ENCODE measurements at regions not wholly inside any gene's neighbourhood (a gene's known extent, or its start where the extent isn't known, plus 50 kb on each side); places are given as distances from the start of the nearest gene placed in this dataset.

DNA sequence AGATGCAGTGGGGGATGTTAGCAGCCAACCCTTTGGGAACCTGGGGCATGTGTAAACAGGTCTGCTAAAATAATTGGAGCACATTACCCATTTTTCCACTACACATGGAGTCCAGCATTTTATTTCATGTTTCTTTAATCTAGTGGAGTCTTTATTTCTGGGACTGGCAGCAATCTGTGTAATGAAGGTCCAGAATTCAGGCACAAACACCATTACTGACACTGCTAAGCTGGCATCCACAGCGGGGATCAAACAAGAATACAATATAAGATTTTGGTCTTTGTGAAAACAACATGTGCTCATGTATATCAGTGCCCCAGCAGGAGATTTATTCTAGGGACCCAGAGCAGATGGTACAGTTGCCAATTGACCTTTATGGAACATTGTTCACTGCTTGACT is 1587.0 kb upstream of the PRR20A start:
- Histone ChIP-seq H4K8ac (ENCODE audit: extremely low read depth, insufficient read depth, low read length) (no peak overlapping the region), H2BK5ac (ENCODE audit: low read depth, low read length) (no peak overlapping the region), H2BK15ac (ENCODE audit: low read length) (no peak overlapping the region), H3K14ac (ENCODE audit: insufficient read length) (no peak overlapping the region), H3K18ac (ENCODE audit: extremely low read depth, low read length) (no peak overlapping the region), H3K56ac (replicated peaks; ENCODE audit: insufficient read length, low read depth, low read length) (no peak overlapping the region), H3K36me3 (ENCODE audit: control insufficient read depth in 2 of 4, insufficient read depth in 4 of 4, low read length in 3 of 4) (peaks cover 2 to 31% (median 13%) of the 10 kb centered on the region in 4 experiments; a peak in 3 of 8 replicates), H3K79me1 (ENCODE audit: low read depth, low read length) (no peaks in the 10 kb centered on the region), H4K5ac (ENCODE audit: insufficient read length, low read depth, low read length) (no peak overlapping the region), H2BK20ac (ENCODE audit: low read length) (no peak overlapping the region), H3K9ac (replicated peaks in 1 of 4; ENCODE audit: extremely low read depth in 1 of 4, low read depth in 3 of 4, low read length in 3 of 4) (no peak overlapping the region), H3K4me2 (ENCODE audit: insufficient read depth in 1 of 2, low read depth in 2 of 2, low read length in 2 of 2) (no peak overlapping the region), H2AFZ (ENCODE audit: low read length) (no peak overlapping the region), H3K4me3 (ENCODE audit: extremely low read depth in 1 of 4, insufficient read depth in 2 of 4, low read depth in 3 of 4, low read length in 4 of 4) (no peak overlapping the region), H3K27me3 (replicated peaks in 1 of 4; ENCODE audit: control insufficient read depth in 3 of 4, extremely low read depth in 1 of 4, insufficient read depth in 3 of 4, low read length in 3 of 4) (no peaks in the 10 kb centered on the region), H3K4me1 (replicated peaks in 1 of 4; ENCODE audit: control insufficient read depth in 3 of 4, insufficient read depth in 4 of 4, low read length in 3 of 4) (no peaks in the 10 kb centered on the region), H2BK120ac (replicated peaks; ENCODE audit: low read depth, low read length) (no peak overlapping the region), H2AK5ac (ENCODE audit: low read depth, low read length) (no peak overlapping the region), H3K4ac (replicated peaks; ENCODE audit: insufficient read length, low read depth, low read length) (no peak overlapping the region), H4K20me1 (replicated peaks in 1 of 2; ENCODE audit: control insufficient read depth in 1 of 2, insufficient read depth in 2 of 2, low read length in 2 of 2) (peaks cover 0 to 2% of the 10 kb centered on the region in 2 experiments), H3K79me2 (ENCODE audit: control insufficient read depth in 1 of 2, insufficient read depth in 2 of 2, low read length in 2 of 2) (no peaks in the 10 kb centered on the region), H3K27ac (ENCODE audit: low read depth, low read length) (no peak overlapping the region), H4K91ac (replicated peaks; ENCODE audit: insufficient read length, low read length) (no peak overlapping the region), H2BK12ac (ENCODE audit: low read depth, low read length) (no peak overlapping the region), H3K23ac (ENCODE audit: insufficient read length) (no peak overlapping the region), H3K9me3 (ENCODE audit: insufficient read depth in 2 of 2, low read depth in 1 of 2, low read length in 1 of 2) (peaks cover 20 to 22% of the 10 kb centered on the region in 2 experiments), H3K23me2 (ENCODE audit: low read depth, low read length) (no peaks in the 10 kb centered on the region)
- FAIRE-seq (no peak), DNase-seq (ENCODE audit: low read depth in 1 of 2, low spot score in 2 of 2) (no peak)
- POLR2A ChIA-PET (ENCODE audit: partially characterized antibody): interaction anchor here (0.9 to 1.3 kb wide), 4 partner anchors 8 to 23 kb away, joined by 3 read pairs; no protein-coding TSS in a partner anchor
- CTCF ChIA-PET (ENCODE audit: partially characterized antibody): no interaction called here
- WGBS, 2 experiments (ENCODE audit: extremely low coverage in 1 of 2, insufficient coverage in 1 of 2, insufficient read length in 1 of 2, insufficient replicate concordance in 2 of 2, low coverage in 1 of 2, low lambda C conversion rate in 2 of 2, missing lambda C conversion rate in 1 of 2): 85% methylated on average over 1 of the region's 1 CpG; no CpG with 5 or more reads in 1 of the 2 experiments
- TF ChIP-seq, protein P1, sequence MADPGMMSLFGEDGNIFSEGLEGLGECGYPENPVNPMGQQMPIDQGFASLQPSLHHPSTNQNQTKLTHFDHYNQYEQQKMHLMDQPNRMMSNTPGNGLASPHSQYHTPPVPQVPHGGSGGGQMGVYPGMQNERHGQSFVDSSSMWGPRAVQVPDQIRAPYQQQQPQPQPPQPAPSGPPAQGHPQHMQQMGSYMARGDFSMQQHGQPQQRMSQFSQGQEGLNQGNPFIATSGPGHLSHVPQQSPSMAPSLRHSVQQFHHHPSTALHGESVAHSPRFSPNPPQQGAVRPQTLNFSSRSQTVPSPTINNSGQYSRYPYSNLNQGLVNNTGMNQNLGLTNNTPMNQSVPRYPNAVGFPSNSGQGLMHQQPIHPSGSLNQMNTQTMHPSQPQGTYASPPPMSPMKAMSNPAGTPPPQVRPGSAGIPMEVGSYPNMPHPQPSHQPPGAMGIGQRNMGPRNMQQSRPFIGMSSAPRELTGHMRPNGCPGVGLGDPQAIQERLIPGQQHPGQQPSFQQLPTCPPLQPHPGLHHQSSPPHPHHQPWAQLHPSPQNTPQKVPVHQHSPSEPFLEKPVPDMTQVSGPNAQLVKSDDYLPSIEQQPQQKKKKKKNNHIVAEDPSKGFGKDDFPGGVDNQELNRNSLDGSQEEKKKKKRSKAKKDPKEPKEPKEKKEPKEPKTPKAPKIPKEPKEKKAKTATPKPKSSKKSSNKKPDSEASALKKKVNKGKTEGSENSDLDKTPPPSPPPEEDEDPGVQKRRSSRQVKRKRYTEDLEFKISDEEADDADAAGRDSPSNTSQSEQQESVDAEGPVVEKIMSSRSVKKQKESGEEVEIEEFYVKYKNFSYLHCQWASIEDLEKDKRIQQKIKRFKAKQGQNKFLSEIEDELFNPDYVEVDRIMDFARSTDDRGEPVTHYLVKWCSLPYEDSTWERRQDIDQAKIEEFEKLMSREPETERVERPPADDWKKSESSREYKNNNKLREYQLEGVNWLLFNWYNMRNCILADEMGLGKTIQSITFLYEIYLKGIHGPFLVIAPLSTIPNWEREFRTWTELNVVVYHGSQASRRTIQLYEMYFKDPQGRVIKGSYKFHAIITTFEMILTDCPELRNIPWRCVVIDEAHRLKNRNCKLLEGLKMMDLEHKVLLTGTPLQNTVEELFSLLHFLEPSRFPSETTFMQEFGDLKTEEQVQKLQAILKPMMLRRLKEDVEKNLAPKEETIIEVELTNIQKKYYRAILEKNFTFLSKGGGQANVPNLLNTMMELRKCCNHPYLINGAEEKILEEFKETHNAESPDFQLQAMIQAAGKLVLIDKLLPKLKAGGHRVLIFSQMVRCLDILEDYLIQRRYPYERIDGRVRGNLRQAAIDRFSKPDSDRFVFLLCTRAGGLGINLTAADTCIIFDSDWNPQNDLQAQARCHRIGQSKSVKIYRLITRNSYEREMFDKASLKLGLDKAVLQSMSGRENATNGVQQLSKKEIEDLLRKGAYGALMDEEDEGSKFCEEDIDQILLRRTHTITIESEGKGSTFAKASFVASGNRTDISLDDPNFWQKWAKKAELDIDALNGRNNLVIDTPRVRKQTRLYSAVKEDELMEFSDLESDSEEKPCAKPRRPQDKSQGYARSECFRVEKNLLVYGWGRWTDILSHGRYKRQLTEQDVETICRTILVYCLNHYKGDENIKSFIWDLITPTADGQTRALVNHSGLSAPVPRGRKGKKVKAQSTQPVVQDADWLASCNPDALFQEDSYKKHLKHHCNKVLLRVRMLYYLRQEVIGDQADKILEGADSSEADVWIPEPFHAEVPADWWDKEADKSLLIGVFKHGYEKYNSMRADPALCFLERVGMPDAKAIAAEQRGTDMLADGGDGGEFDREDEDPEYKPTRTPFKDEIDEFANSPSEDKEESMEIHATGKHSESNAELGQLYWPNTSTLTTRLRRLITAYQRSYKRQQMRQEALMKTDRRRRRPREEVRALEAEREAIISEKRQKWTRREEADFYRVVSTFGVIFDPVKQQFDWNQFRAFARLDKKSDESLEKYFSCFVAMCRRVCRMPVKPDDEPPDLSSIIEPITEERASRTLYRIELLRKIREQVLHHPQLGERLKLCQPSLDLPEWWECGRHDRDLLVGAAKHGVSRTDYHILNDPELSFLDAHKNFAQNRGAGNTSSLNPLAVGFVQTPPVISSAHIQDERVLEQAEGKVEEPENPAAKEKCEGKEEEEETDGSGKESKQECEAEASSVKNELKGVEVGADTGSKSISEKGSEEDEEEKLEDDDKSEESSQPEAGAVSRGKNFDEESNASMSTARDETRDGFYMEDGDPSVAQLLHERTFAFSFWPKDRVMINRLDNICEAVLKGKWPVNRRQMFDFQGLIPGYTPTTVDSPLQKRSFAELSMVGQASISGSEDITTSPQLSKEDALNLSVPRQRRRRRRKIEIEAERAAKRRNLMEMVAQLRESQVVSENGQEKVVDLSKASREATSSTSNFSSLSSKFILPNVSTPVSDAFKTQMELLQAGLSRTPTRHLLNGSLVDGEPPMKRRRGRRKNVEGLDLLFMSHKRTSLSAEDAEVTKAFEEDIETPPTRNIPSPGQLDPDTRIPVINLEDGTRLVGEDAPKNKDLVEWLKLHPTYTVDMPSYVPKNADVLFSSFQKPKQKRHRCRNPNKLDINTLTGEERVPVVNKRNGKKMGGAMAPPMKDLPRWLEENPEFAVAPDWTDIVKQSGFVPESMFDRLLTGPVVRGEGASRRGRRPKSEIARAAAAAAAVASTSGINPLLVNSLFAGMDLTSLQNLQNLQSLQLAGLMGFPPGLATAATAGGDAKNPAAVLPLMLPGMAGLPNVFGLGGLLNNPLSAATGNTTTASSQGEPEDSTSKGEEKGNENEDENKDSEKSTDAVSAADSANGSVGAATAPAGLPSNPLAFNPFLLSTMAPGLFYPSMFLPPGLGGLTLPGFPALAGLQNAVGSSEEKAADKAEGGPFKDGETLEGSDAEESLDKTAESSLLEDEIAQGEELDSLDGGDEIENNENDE (IDR thresholded peaks at IDR 0.05; ENCODE audit: insufficient replicate concordance, low read length): no peak

Data from H1 (cell line).